Activated CD8-positive, alpha-beta T cell treated with anti-CD3 and anti-CD28 coated beads for 36 hours (primary cell): ENCODE measurements at regions not wholly inside any gene's neighbourhood (a gene's known extent, or its start where the extent isn't known, plus 50 kb on each side); places are given as distances from the start of the nearest gene placed in this dataset.
A peak's percentile ranks its signal among the peaks of the same experiment; 100 is the strongest.
"Not testable (repeated sequence)": the region's sequence is repeated elsewhere in the genome, so short reads cannot be mapped to it uniquely, and the experiment has no call there.

Experiments
- ATAC-seq: fragments of 200-7000 bp; cut with Tn5 transposase; one replicate; pipeline ENCODE4 v1.10.0; 2021; ENCODE audit warnings: mild to moderate bottlenecking, moderate library complexity
- CTCF ChIA-PET: fragments of 350-600 bp; sonication (Branson Sonifier 250); formaldehyde crosslinking; loops from one replicate; lab custom pipeline; 2021; ENCODE audit warnings: antibody characterized with exemption; lab: Charles Lee
- POLR2A ChIA-PET: fragments of 350-600 bp; sonication (Branson Sonifier 250); formaldehyde crosslinking; loops from one replicate; lab custom pipeline; 2021; ENCODE audit warnings: antibody characterized with exemption; lab: Charles Lee
- DNase-seq: peaks from one replicate; pipeline ENCODE4 v3.0.0-alpha.2; 2020
- H3K27ac Mint-ChIP-seq: one replicate; pipeline ENCODE4 v1.8.0; 2021; ENCODE audit warnings: mild to moderate bottlenecking, mixed read lengths
- H3K27me3 Mint-ChIP-seq: one replicate; pipeline ENCODE4 v1.8.0; 2021; ENCODE audit warnings: mixed read lengths
- H3K36me3 Mint-ChIP-seq: one replicate; pipeline ENCODE4 v1.8.0; 2021; ENCODE audit warnings: low read depth, mixed read lengths
- H3K4me1 Mint-ChIP-seq: one replicate; pipeline ENCODE4 v1.8.0; 2021; ENCODE audit warnings: low read depth, mixed read lengths
- H3K4me3 Mint-ChIP-seq: one replicate; pipeline ENCODE4 v1.8.0; 2021; ENCODE audit warnings: mild to moderate bottlenecking, moderate library complexity, mixed read lengths
- H3K9me3 Mint-ChIP-seq: one replicate; pipeline ENCODE4 v1.8.0; 2021; ENCODE audit warnings: mixed read lengths
- CTCF ChIP-seq: fragments of 200-600 bp; IDR thresholded peaks from one replicate; pipeline ENCODE4 v1.8.0; 2022; ENCODE audit warnings: antibody characterized with exemption, mild to moderate bottlenecking
- intact Hi-C: fragments of 100-400 bp; cut with micrococcal nuclease; formaldehyde crosslinking; loops from one replicate; pipeline ENCODE4 v1.10.0; 2022

GRCh38 chr5:74482523-74482922 lies 158.0 kb downstream of the ENC1 start:
- no peaks in the 10 kb centered on the region for H3K4me1 Mint-ChIP-seq
- DNase-seq, result no peak
- ATAC-seq, result no peak
- TF ChIP-seq CTCF, result no peak
- H3K36me3 Mint-ChIP-seq, result no peaks in the 10 kb centered on the region
- intact Hi-C loops, result no loop called here
- CTCF ChIA-PET, result no interaction called here
- no peak overlapping the region for H3K4me3 Mint-ChIP-seq
- POLR2A ChIA-PET, result no interaction called here
- no peaks in the 10 kb centered on the region for H3K9me3 Mint-ChIP-seq
- H3K27me3 Mint-ChIP-seq, result no peaks in the 10 kb centered on the region
- no peak overlapping the region for H3K27ac Mint-ChIP-seq

GRCh38 chr5:74481357-74481756 lies 159.2 kb downstream of the ENC1 start:
- CTCF ChIA-PET, H3K27ac Mint-ChIP-seq, H3K36me3 Mint-ChIP-seq, H3K27me3 Mint-ChIP-seq, intact Hi-C loops, ATAC-seq, H3K4me3 Mint-ChIP-seq, H3K9me3 Mint-ChIP-seq, H3K4me1 Mint-ChIP-seq, POLR2A ChIA-PET: not testable (repeated sequence)
- DNase-seq, result peak; percentile 9

- ATAC-seq (no peak), DNase-seq (no peak)
- Mint-ChIP-seq H3K27ac (no peak overlapping the region), H3K36me3 (no peaks in the 10 kb centered on the region), H3K9me3 (no peaks in the 10 kb centered on the region), H3K4me1 (peaks cover 3% of the 10 kb centered on the region), H3K27me3 (peaks cover 6% of the 10 kb centered on the region), H3K4me3 (no peak overlapping the region)
- ChIA-PET CTCF (no interaction called here), POLR2A (no interaction called here)
- TF ChIP-seq CTCF, result no peak
- intact Hi-C loops, result no loop called here
These were observed 160.3 kb downstream of the ENC1 start for GRCh38 chr5:74480201-74480600.

- Mint-ChIP-seq H3K27me3 (peaks cover 7% of the 10 kb centered on the region), H3K9me3 (no peaks in the 10 kb centered on the region), H3K36me3 (no peaks in the 10 kb centered on the region), H3K4me3 (no peak overlapping the region), H3K4me1 (peaks cover 3% of the 10 kb centered on the region), H3K27ac (no peak overlapping the region)
- TF ChIP-seq CTCF, result no peak
- ChIA-PET CTCF (no interaction called here), POLR2A (no interaction called here)
- DNase-seq (no peak), ATAC-seq (no peak)
- intact Hi-C loops, result no loop called here
These were observed 162.2 kb downstream of the ENC1 start for GRCh38 chr5:74478328-74478727.

DNA sequence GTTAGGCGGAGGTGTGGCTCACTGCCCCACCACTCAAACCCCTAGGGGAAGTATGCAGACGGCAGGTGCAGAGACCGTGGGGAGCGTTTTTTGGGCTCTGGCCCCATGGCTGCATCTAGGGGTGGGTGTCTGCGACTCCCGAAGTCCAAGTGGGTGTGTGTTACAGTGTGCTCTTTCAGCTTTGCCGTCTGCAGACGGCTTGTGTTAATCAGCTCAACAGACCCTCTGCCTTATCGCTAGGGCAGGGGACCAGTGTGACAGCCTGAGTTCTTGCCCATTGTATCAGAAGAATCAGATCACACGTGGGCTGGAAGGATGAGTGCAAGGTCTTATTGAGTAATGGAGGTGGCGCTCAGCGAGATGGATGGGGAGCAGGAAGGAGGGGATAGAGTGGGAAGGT lies 162.8 kb downstream of the ENC1 start:
- peaks cover 7% of the 10 kb centered on the region for H3K27me3 Mint-ChIP-seq
- H3K9me3 Mint-ChIP-seq, result no peaks in the 10 kb centered on the region
- H3K4me3 Mint-ChIP-seq, result no peak overlapping the region
- H3K27ac Mint-ChIP-seq, result no peak overlapping the region
- ATAC-seq (no peak), DNase-seq (no peak)
- no peaks in the 10 kb centered on the region for H3K36me3 Mint-ChIP-seq
- ChIA-PET POLR2A (no interaction called here), CTCF (no interaction called here)
- intact Hi-C loops, result no loop called here
- H3K4me1 Mint-ChIP-seq, result peaks cover 3% of the 10 kb centered on the region
- TF ChIP-seq CTCF, result no peak

GRCh38 chr5:74476819-74477453 lies 163.6 kb downstream of the ENC1 start:
- Mint-ChIP-seq H3K4me1 (peaks cover 3% of the 10 kb centered on the region), H3K4me3 (no peak overlapping the region), H3K27ac (no peak overlapping the region), H3K9me3 (no peaks in the 10 kb centered on the region), H3K36me3 (no peaks in the 10 kb centered on the region), H3K27me3 (peaks cover 9% of the 10 kb centered on the region)
- no peak for TF ChIP-seq CTCF
- ChIA-PET CTCF (no interaction called here), POLR2A (no interaction called here)
- no peak for DNase-seq
- ATAC-seq, result no peak
- intact Hi-C loops, result no loop called here
